ENCODE measurements at regions not wholly inside any gene's neighbourhood (a gene's known extent, or its start where the extent isn't known, plus 50 kb on each side); places are given as distances from the start of the nearest gene placed in this dataset.

DNA sequence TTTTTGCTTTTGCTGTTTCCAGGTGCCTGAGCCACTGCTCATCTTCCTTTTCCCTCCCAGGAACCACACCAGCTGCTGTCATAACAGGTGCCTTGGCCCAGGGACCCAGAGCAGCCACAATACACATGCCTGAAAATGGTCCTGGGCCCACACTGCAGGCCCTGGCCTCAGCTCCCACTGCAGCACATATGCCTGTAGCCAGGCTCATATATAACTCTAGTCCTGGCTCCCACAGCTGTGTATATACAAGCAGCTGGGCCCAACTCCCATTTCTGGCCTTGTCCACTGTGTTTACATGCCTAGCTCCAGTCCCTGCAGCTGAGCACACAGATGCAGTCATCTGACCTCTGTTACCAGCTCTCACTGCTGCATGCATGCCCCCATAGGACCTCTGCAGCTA lies 930.5 kb downstream of the ADGRL3 start:
- TF ChIP-seq, protein P1, sequence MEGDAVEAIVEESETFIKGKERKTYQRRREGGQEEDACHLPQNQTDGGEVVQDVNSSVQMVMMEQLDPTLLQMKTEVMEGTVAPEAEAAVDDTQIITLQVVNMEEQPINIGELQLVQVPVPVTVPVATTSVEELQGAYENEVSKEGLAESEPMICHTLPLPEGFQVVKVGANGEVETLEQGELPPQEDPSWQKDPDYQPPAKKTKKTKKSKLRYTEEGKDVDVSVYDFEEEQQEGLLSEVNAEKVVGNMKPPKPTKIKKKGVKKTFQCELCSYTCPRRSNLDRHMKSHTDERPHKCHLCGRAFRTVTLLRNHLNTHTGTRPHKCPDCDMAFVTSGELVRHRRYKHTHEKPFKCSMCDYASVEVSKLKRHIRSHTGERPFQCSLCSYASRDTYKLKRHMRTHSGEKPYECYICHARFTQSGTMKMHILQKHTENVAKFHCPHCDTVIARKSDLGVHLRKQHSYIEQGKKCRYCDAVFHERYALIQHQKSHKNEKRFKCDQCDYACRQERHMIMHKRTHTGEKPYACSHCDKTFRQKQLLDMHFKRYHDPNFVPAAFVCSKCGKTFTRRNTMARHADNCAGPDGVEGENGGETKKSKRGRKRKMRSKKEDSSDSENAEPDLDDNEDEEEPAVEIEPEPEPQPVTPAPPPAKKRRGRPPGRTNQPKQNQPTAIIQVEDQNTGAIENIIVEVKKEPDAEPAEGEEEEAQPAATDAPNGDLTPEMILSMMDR (IDR thresholded peaks at IDR 0.05; ENCODE audit: insufficient read depth, low read depth, low read length, missing control alignments): no peak
- DNase-seq (ENCODE audit: low read depth): no peak
- H3K4me3 ChIP-seq (ENCODE audit: low read depth, low read length): no peak overlapping the region

DNA sequence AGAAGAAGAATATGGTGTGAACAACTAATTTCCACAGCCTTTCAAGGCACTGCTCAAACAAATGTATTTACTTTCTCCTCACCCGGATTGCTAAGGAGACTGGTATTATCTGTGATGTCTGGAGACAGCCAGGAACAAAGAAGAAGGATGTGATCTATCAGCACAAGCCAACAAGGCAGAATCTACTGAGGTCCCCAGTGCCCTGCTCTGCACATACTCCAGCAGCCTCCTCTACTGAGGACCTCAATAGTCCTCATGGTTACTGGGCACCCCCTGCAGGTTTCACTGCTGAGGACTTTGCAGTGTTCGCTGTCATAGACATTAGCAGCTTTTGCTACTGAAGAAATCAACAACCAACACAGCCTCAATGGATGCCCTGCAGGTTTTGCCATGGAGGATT lies 930.1 kb downstream of the ADGRL3 start:
- TF ChIP-seq, protein P1 (IDR thresholded peaks at IDR 0.05; ENCODE audit: insufficient read depth, low read depth, low read length, missing control alignments): no peak
- DNase-seq (ENCODE audit: low read depth): no peak
- no peak overlapping the region for H3K4me3 ChIP-seq (ENCODE audit: low read depth, low read length)
